Putamen (tissue), 1 donor: ENCODE measurements at regions not wholly inside any gene's neighbourhood (a gene's known extent, or its start where the extent isn't known, plus 50 kb on each side); places are given as distances from the start of the nearest gene placed in this dataset.
"Not testable (repeated sequence)": the region's sequence is repeated elsewhere in the genome, so short reads cannot be mapped to it uniquely, and the experiment has no call there.

ENCODE experiments used
- DNase-seq: peaks from one replicate; pipeline ENCODE4 v3.0.0-alpha.2; 2016; ENCODE audit warnings: low spot score

DNA sequence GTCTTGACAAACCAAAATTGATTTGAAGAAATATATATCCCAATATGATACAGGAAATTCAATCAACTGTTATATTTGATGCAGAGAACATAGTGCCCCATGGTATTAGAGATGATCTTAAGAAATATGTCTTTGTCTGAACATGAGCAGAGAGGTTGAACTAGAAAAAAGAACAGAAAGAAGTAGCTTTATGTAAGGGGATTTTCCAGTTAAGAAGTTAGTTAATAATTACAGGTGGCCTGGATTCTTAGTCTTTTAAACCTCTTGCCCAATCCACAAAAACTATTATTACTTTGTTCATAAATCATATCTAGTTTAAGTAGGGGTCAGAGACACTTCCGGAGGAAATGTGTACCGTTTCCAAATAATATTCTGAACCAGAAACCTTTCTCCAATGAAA is 1186.7 kb upstream of the EPHA6 start:
- DNase-seq = no peak

DNA sequence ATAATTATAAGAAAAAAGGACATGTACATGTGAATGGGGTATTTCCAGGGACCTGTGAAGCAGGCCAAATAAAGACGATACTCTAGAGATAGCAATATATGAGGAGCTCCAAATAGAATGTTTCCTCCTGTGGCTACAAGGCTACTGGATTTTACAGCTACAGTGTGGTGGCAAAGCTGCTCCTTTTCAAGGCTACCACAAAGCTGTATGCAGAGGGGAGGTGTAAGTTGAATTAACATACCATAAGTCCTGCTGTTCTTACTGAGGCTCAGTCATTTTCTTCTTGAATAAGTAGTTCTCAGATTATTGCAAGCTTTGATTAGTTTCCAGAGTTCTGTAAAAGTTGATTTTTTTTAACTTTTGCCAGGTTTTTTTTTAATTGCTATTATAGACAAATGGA is 1184.6 kb upstream of the EPHA6 start:
- no peak for DNase-seq

DNA sequence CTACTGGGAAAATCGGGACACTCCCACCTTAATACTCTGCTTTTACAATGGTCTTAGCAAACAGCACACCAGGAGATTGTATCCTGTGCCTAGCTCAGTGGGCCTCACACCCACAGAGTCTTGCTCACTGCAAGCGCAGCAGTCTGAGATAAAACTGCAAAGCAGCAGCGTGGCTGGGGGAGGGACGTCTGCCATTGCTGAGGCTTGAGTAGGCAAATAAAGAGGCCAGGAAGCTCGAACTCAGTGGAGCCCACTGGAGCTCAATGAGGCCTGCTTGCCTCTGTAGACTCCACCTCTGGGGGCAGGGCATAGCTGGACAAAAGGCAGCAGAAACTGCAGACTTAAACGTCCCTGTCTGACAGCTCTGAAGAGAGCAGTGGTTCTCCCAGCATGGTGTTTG is 1169.1 kb upstream of the EPHA6 start:
- no peak for DNase-seq

DNA sequence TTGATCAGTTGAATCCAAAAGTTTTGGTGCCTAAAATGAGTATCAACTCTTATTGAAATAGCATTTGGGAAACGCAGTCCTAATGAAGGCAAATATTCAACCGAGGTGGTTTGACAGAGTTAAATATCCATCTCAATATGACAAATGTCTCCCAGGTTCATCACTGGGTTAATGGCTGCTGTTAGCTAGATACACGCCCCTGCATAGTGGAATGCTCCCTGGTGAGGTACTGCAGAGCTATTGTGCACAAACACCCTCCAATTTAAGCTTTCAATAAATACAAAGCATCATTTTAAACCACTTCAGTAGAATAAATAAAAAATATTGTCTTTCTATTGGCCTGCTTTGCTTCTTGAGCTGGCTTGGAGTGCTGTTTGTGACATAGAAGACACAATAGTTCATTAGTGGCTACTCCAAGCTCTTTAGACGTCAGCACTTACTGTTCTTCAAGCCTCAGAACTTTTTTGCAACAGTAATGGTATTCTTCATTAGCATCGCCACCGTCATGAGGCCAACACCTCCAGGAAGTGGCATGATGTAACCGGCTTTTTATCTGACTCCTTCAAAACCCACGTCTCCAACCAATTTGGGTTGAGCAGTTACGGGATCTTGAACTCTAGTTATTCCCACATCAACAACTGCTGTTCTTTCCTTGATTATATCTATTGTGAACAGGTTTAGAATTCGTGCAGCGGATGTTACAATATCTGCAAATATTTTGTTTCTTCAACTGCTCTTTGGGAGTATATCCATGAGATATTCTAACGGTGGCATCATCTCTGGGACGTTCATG is 1159.6 kb upstream of the EPHA6 start:
- DNase-seq = no peak

DNA sequence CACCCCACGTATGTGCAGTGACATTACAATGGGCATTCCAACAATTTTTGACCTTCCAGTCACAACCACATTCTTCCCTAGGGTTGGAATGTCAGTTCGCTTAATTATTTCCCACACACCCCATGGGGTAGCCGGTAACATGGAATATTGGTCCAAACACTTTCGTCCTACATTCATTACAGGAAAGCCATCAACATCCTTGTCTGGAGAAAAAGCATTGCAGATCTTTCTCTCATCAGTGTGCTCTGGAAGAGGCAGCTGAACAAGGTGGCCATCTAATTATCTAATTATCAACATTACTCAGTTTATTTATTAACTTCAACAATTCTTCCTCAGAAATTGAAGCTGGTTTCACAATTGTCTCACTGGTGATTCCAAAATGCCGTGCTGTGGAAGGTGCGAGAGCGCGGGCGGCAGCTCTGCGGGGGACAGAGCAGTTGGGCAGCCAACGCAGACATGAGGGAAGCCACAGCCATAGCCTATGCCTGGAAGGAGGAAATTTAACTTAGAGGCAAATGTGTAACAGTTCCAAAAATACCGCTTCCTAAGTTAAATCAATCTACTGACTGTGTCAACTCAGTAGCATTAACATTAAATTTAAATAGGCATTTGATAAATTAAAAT is 1158.9 kb upstream of the EPHA6 start:
- DNase-seq = no peak

DNA sequence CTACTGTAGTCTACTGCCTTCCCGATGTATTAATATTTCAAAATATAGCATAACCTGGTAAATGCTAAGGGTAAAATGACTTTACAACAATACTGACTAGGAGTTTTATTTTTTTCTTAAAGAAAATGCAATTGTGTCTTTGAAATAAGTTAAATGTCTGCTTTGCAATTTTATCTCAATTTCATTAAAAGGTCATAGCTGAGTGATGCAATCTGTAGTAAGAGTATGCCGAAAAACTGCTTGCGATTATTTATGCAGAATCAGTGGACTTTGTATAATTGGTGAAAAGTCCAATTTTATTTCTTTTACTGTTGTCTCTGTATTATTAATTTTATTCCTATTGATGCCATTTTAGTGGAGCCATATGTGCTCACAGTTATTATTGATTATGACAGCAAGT is 1143.6 kb upstream of the EPHA6 start:
- DNase-seq = no peak

DNA sequence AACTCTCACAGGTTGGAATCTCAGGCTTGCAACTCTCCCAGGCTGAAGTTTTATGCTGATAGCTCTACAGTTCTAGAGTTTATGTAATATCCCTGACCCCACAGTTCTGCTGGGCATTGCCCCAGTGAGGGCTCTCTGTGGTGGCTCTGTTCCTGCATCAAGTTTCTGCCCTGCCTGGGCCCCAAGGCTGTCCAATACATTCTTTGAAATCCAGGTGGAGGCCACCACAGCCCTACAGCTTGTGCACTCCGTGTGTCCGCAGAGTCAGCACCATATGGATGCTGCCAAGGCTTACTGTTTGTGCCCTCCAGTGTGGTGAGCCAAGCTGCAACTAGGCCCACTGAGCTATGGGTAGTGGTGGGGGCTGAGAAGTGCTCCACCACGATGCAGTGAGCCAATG is 1141.2 kb upstream of the EPHA6 start:
- DNase-seq = no peak

DNA sequence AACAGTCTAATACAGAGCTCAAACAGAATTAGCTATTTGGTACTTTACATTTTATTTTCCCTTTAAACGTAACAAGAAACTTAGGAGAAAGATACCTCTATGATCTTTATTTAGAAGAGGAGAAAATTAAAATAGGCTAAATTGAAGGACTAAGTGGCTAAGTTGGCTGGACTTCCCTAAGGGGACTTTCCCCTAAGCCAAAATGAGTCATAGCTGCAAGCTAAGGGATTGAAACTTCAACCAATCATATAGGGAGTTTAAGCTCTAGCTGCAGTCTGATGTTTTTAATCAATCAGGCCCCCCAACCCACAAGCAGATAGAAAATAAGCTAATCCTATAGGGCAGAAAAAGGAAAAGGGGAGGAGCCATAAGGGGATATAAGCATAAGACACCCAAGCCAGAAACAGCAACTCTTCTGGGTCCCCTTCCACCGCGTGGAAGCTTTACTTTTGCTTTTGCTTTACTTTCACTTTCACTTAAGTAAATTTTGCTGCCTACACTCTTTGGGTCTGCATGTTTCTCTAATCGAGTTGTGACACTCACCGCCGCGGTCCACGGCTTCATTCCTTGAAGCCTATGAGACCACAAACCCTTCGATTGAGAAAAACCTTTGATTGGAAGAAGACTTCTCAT is 1108.5 kb upstream of the EPHA6 start:
- no peak for DNase-seq

DNA sequence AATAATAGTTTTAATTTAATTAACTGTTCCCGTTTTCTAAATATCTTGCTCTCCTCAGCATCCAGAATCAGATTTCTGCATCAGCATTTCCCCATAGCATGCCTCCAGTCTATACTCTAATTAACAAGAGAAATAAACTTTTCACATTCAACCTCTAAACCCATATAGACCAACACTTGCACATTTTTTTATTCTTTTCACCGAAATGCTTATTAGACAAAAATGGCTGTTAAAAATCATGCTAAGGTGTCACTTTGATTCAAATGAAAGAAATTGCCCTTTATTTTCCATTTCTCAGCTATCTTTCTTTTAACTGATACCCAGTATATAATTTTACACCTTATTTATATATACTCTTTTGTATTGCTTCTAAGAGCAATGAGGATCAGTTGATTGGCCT is 1107.1 kb upstream of the EPHA6 start:
- no peak for DNase-seq

DNA sequence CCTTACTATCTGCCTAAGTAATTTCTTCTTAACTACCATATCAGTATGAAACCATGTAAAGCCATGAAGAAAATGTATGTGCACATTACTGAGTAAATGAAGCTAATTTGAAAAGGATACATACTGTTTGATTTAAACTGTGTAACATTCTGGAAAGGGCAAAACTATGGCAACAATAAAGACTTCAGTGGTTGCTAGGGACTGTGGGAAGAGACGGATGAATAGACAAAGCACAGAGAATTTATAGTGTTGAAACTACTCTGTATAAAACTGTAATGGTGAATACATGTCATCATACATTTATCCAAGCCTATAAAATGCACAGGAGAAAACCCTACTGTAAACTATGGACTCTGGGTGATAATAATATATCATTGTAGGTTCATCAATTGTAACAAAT is 1103.7 kb upstream of the EPHA6 start:
- no peak for DNase-seq

DNA sequence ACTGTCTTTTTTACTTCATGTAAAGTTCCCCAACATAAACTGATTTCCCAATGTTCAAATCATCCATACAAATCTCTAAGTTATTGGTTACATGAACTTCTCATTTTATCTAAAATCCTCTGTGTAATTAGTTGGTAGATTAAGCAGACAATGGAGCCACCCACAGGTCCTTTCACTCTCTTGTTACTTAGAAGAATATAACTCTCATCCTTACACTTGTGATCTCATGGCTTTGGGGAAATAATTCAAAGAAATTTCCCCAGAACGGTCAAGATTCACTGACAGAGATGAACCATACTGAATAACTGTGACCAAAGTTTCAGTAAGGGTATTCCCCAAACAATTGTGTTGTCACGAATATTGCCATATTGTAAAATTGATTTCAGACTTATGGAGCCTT is 1102.6 kb upstream of the EPHA6 start:
- DNase-seq = no peak

DNA sequence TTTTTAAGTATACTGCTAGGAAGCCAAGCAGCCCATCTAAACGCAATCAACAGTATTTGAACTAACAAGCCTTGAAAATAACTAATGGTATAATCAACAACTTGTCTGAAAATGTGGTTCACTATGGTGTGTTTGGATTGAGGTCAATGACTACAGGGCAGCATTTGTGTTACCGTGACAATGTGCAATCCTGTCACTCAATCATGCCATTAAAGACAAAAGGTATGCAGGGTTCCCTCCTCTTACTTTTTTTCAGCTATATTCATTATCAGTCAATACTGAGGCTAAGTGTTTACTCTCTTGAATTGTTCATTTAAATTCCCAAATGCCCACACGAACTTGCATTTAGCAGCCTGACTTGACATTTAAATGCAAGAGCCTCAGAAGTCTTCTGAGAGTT is 1099.3 kb upstream of the EPHA6 start:
- no peak for DNase-seq

DNA sequence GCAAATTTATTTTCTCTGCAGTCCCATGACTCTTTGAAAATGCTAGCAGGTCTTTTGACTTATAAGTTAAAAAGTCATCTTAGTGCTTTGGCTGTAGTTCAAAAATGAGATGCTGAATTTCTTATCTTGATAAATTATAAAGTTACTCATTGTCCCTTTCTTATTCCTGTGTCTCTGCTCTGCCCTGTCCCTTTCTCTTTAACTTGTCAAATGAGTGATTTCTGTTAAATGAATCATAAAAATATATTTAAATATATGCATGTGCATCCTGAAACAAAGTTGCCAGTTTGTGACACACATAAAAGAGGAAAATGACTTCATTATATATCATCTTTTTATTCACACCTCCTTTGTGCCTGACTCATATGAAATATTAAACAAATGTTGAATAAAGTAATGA is 1097.3 kb upstream of the EPHA6 start:
- no peak for DNase-seq

DNA sequence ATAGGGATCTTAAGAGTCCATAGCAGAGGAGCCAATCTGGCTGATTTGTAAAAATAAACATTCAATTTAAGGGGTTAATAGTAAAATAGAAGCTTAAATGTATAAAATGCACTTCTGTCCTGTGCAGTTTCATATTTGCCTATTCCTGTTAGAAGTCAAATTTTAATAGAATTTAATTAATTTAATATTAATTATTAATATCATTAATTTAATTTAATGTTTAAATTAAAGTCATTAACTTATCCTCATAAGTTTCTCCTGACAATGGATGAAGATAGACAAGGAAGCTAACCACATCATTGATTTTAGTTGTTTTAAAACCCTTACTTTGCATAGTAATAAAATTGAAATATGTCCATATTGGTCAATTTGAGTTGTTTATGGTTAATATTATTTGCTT is 1096.2 kb upstream of the EPHA6 start:
- no peak for DNase-seq

DNA sequence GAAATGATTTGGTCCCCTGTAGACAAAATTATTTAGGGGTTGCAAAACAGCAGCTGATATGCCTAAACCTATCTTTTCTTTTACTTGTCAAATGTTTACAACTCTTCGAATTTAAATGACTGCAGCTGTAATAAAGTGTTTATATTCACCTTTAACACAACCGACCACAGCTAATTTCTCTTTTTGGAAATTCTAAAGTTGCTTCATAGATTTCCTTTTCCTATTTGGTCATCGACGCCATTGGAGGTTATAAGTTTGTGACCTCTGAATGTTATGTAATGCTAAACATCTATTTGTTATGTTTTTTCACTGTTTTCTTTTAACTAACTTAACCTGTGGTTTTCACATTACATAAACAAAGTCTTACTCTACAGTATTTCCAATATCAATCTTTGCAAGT is 1094.9 kb upstream of the EPHA6 start:
- DNase-seq = no peak

DNA sequence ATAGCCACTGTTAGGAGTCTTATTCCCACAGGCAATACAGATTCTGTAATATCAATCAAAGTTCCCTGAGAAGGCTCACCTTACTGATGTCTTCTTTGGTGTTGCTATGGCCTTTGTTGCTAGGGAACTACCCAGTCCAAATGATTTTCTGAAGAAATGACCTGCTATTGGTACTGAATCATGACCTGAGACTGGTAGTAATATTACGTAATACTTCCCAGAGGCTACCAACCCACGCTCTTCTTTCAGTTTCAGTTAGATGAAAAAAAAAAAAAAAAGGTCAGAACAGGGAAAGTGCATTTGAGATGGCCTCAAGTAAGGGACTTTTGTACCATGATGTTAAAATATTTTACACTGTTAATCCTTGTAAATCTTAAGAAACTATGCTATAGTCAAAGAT is 1092.5 kb upstream of the EPHA6 start:
- no peak for DNase-seq

DNA sequence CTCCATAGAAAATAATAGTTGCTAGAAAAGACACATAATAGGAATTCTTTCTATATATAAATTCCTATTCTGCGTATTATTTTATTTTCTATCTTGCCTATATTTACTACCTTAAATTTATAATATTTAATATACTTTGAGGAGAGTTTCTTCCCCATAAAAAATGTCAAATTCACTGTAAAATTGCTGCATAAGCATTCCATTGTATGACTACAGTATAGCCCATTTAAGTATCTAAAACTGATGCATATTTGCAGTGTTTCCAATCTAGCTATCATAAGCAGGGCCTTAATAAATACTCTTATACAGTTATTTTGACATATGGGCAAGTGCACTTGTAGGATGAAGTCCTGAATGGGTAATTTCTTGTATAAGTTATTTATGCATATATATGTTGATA is 1088.6 kb upstream of the EPHA6 start:
- no peak for DNase-seq

DNA sequence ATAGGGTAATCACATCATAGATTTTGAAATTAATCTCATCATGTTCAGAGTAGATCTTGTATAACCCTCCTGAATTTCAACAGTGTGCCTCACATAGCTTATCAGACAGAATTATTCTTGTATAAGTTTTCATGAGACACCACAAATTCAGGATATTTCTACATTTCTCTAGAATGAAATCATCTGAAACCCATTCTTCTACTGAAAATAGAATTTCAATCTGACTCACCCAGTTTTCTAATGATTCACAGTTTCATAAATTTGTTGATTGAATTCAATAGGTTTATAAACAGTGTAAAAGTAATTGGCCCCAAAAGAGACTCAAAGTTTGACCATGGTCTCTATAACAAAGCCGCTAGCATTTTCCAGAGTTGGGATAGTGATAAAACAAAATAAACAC is 1082.6 kb upstream of the EPHA6 start:
- no peak for DNase-seq

DNA sequence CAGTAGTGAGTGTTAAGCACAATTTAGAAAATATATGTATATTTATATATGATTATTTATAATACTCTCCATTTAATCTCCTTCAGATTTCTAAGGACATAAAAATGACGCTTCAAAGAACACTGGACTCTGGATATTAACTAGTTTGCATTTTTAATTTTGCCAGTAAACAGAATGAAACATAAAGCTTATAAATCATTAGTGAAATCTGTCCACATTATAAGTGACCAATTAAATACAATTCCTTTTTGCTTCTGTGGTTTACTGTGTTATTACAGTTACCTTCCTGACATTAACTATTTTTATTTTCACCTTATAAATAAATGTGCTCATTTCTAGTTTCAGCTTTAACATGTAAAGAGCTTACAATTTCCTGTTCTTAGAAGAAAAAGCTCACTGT is 1081.1 kb upstream of the EPHA6 start:
- no peak for DNase-seq

DNA sequence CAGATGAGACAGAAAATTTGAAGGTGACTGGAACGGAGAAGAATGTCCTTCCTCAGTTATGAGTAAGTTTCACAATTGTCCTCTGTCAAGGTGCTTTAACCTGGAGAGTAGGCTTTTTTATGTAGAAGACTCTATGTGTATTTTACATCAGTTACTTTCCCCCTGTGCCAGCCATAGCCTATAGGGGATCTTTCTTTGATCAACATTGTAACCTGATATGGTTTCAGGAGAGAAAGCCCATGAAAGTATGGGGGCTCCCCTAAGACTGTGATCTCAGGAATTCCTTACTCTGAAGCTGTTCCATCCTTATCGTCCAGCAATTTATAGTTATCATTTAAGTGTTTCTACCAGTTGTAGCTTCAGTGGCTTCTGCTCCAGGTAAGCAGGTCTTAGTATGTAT is 1076.3 kb upstream of the EPHA6 start:
- DNase-seq = no peak

DNA sequence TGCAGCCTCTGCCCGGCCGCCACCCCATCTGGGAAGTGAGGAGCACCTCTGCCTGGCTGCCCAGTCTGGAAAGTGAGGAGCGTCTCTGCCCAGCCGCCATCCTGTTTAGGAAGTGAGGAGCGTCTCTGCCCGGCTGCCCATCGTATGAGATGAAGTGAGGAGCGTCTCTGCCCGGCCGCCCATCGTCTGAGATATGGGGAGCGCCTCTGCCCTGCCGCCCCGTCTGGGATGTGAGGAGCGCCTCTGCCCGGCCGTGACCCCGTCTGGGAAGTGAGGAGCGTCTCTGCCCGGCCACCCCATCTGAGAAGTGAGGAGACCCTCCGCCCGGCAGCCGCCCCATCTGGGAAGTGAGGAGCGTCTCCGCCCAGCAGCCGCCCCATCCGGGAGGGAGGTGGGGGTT is 1069.5 kb upstream of the EPHA6 start:
- not testable (repeated sequence) for DNase-seq

DNA sequence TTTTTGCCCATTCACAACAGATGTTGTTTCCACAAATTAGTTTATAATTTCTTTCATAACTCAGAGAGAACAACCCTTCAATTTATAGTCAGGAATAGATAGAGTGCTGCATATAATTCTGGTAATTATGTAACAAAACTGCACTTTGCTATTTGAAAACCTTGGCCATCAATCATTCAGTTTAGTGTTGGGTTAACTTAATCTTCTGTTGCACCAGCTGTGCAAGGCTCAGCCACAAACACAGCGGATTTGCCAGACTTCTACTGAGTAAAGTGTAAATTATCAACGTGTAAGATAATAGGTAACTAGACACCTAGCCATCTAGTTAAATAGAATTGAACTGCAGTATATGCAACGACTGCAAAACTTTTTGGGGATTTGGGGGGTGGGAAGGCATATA is 1064.3 kb upstream of the EPHA6 start:
- DNase-seq = no peak

DNA sequence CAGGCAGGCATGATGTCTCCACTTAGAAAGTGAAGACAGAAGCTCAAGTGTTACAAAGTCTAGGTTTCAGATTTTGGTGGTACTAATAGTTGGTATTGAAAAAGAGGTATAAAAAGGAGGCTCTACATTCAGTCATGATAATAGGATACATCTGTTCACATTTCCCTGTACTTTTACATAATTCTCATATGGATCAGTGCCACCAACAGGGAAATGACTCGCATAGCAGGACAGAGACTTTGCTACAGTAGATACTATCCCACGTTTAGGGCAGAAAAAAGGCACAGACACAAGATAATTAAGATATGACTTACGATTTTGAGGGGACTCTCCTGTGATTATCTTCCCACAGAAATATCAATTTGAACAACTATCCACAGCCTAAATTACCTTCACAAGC is 1062.9 kb upstream of the EPHA6 start:
- DNase-seq = no peak

DNA sequence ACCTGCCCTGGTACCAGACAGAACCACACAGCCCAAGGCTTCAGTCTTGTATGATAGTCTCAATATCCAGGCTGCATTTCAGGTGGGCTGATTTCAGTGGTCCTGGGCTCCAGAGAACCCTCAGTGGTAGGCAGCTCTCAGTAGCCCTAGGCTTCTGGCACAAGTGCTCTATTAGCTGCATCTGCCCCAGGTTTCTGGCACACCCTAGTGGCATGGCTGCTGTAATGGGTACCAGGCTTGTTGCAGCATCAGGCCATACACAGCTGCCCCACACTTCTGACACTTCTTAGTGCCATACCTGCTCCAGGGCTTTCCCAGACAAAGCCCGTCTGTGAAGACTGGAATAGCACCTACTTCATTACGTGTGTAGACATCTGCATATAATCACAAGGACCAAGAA is 1062.2 kb upstream of the EPHA6 start:
- DNase-seq = no peak
